K562 (cell line): ENCODE measurements at regions not wholly inside any gene's neighbourhood (a gene's known extent, or its start where the extent isn't known, plus 50 kb on each side); places are given as distances from the start of the nearest gene placed in this dataset.

ENCODE experiments used
- ATAC-seq: fragments of 200-7000 bp; cut with Tn5 transposase; 3 replicates; pipeline ENCODE4 v1.9.1; 2020; ENCODE audit warnings: moderate library complexity
- BruUV-seq: library from RNA; stranded (reverse); fragments of 400-500 nt; replicated peaks from 2 replicates; lab custom pipeline; 2021; lab: Mats Ljungman, UMichigan
- CTCF ChIA-PET: fragments of 300-600 bp; formaldehyde crosslinking; extraction: SDS; loops from one replicate; lab custom pipeline; 2021; ENCODE audit warnings: low intra/inter-chr PET ratio; lab: Yijun Ruan, JAX
- POLR2A ChIA-PET: fragments of 300-600, 350-650 bp; sonication (Branson Sonifier 250); formaldehyde crosslinking; extraction: SDS; loops from one replicate; lab custom pipeline; 2021; ENCODE audit warnings: antibody characterized with exemption, inconsistent platforms; lab: Yijun Ruan, JAX
- DNase-seq, 4 experiments: peaks; one replicate each; pipeline versions ENCODE4 v3.0.0 to v3.0.0-alpha.2; 2011 to 2018; ENCODE audit warnings: low spot score in 3 of 4, mixed read lengths in 3 of 4; ENCODE audit errors: extremely low read depth in 1 of 4
- FAIRE-seq: peaks from 2 replicates; lab custom pipeline; 2011; peaks lifted over from hg19 to GRCh38; lab: Jason Lieb, UNC
- H2AFZ ChIP-seq: 2 replicates; pipeline ENCODE4 v1.6.0; 2011; ENCODE audit warnings: low read depth, low read length, control low read depth, inconsistent platforms
- H3K27ac ChIP-seq: fragments of 200-600 bp; 3 replicates; pipeline ENCODE4 v1.8.0; 2011; ENCODE audit warnings: low read depth, mild to moderate bottlenecking, control low read depth, inconsistent platforms, low read length, moderate library complexity, mixed read lengths; ENCODE audit errors: extremely low read depth
- H3K27me3 ChIP-seq, 2 experiments: fragments of 300-600 bp in 1 of 2; 2 replicates in 1 of 2; 3 replicates in 1 of 2; pipeline versions ENCODE4 v1.6.0 to v1.8.0; 2011; ENCODE audit warnings: inconsistent platforms in 2 of 2, low read length in 2 of 2, mild to moderate bottlenecking in 1 of 2, mixed read lengths in 1 of 2, moderate library complexity in 1 of 2; ENCODE audit not compliant: control insufficient read depth in 2 of 2, insufficient read depth in 2 of 2
- H3K36me3 ChIP-seq: fragments of 300-600 bp; 3 replicates; pipeline ENCODE4 v1.8.0; 2011; ENCODE audit warnings: mild to moderate bottlenecking, low read length, inconsistent platforms; ENCODE audit not compliant: control insufficient read depth, insufficient read depth
- H3K4me1 ChIP-seq, 2 experiments: fragments of 200-600 bp in 1 of 2; replicated peaks in 1 of 2; 2 replicates in 1 of 2; 3 replicates in 1 of 2; pipeline versions ENCODE4 v1.5.1 to v1.8.0; 2011; ENCODE audit warnings: inconsistent platforms in 2 of 2, low read length in 2 of 2, mild to moderate bottlenecking in 1 of 2, mixed read lengths in 1 of 2, moderate library complexity in 1 of 2; ENCODE audit not compliant: control insufficient read depth in 2 of 2, insufficient read depth in 2 of 2
- H3K4me2 ChIP-seq: 2 replicates; pipeline ENCODE4 v1.6.1; 2011; ENCODE audit warnings: low read length, control low read depth, inconsistent platforms, mixed read lengths; ENCODE audit not compliant: insufficient read depth
- H3K4me3 ChIP-seq: fragments of 200-600 bp; sonication (generic), shearing (Covaris generic); 2 replicates; pipeline ENCODE4 v1.5.1; 2016; ENCODE audit warnings: control low read depth, inconsistent platforms
- H3K79me2 ChIP-seq: fragments of 200-600 bp; 3 replicates; pipeline ENCODE4 v1.8.0; 2011; ENCODE audit warnings: low read length, inconsistent platforms; ENCODE audit not compliant: control insufficient read depth, insufficient read depth
- H3K9ac ChIP-seq, 2 experiments: 2 replicates each; pipeline versions ENCODE4 v1.6.0 to v1.6.1; 2011; ENCODE audit warnings: low read depth in 2 of 2, low read length in 2 of 2, control low read depth in 1 of 2, inconsistent platforms in 1 of 2, mild to moderate bottlenecking in 1 of 2, mixed read lengths in 1 of 2; ENCODE audit not compliant: insufficient read depth in 1 of 2
- H3K9me1 ChIP-seq: one replicate; pipeline ENCODE4 v1.6.0; 2011; ENCODE audit warnings: inconsistent platforms, mild to moderate bottlenecking, low read length, moderate library complexity; ENCODE audit not compliant: control insufficient read depth, insufficient read depth
- H3K9me3 ChIP-seq: replicated peaks from 2 replicates; pipeline ENCODE4 v1.5.1; 2011; ENCODE audit warnings: low read depth, low read length, inconsistent platforms; ENCODE audit not compliant: control insufficient read depth, insufficient read depth
- H4K20me1 ChIP-seq: replicated peaks from 2 replicates; pipeline ENCODE4 v1.6.1; 2011; ENCODE audit warnings: low read length, inconsistent platforms, mixed read lengths; ENCODE audit not compliant: control insufficient read depth, insufficient read depth
- BRF1 ChIP-seq: IDR thresholded peaks from 3 replicates; pipeline ENCODE4 v1.6.1; 2011; ENCODE audit warnings: borderline replicate concordance, mild to moderate bottlenecking; ENCODE audit not compliant: insufficient read length; ENCODE audit errors: extremely low read depth
- CREB1 ChIP-seq, 2 experiments: sonication (generic) in 1 of 2; formaldehyde crosslinking in 1 of 2; IDR thresholded peaks; 2 replicates each; pipeline versions ENCODE4 v1.6.1 to v1.8.0; 2012 to 2022; ENCODE audit warnings: inconsistent platforms in 1 of 2, mild to moderate bottlenecking in 1 of 2, missing genetic modification reagents in 1 of 2, moderate library complexity in 1 of 2
- DACH1 ChIP-seq: fragments of 450-650 bp; IDR thresholded peaks from 2 replicates; pipeline ENCODE4 v1.6.1; 2018; ENCODE audit not compliant: partially characterized antibody
- FOXM1 ChIP-seq, 2 experiments: fragments of 450-650 bp in 1 of 2; sonication (generic) in 1 of 2; formaldehyde crosslinking in 1 of 2; IDR thresholded peaks; 2 replicates each; pipeline versions ENCODE4 v1.6.1 to v1.9.0; 2017 to 2022; ENCODE audit warnings: low read depth in 2 of 2, mild to moderate bottlenecking in 2 of 2, missing genetic modification reagents in 1 of 2, moderate library complexity in 1 of 2
- KLF13 ChIP-seq: fragments of 450-650 bp; IDR thresholded peaks from 2 replicates; pipeline ENCODE4 v1.6.1; 2016; ENCODE audit warnings: missing genetic modification characterization, low read depth, mild to moderate bottlenecking, missing compliant biosample characterization, moderate library complexity, borderline replicate concordance
- NFE2L1 ChIP-seq: fragments of 450-650 bp; IDR thresholded peaks from 2 replicates; pipeline ENCODE4 v1.6.1; 2016; ENCODE audit warnings: missing genetic modification characterization, low read depth, mild to moderate bottlenecking, missing compliant biosample characterization, moderate library complexity, borderline replicate concordance
- NFIX ChIP-seq: fragments of 250-450 bp; sonication (Bioruptor Pico); IDR thresholded peaks from 2 replicates; pipeline ENCODE4 v1.4.0; 2020; ENCODE audit warnings: low read depth, mild to moderate bottlenecking, moderate library complexity
- PATZ1 ChIP-seq: fragments of 250-450 bp; sonication (Bioruptor Pico); IDR thresholded peaks from 2 replicates; pipeline ENCODE4 v1.5.0; 2020; ENCODE audit warnings: mild to moderate bottlenecking, borderline replicate concordance
- POU5F1 ChIP-seq: fragments of 150-350 bp; IDR thresholded peaks from 2 replicates; pipeline ENCODE4 v1.6.1; 2014; ENCODE audit warnings: borderline replicate concordance, low read length, low read depth, mild to moderate bottlenecking; ENCODE audit not compliant: partially characterized antibody
- SMAD1 ChIP-seq: fragments of 150-350 bp; IDR thresholded peaks from 2 replicates; pipeline ENCODE4 v1.6.1; 2014; ENCODE audit warnings: low read length, low read depth; ENCODE audit not compliant: partially characterized antibody
- VEZF1 ChIP-seq: fragments of 200-800 bp; sonication (Bioruptor generic); IDR thresholded peaks from 2 replicates; pipeline ENCODE4 v1.6.1; 2017; ENCODE audit warnings: missing genetic modification characterization, missing compliant biosample characterization
- ZNF197 ChIP-seq: fragments of 200-800 bp; sonication (Bioruptor generic); IDR thresholded peaks from 2 replicates; pipeline ENCODE4 v1.6.1; 2016; ENCODE audit warnings: low read depth, missing genetic modification characterization, missing compliant biosample characterization
- ZNF224 ChIP-seq: sonication (generic); formaldehyde crosslinking; IDR thresholded peaks from 2 replicates; pipeline ENCODE4 v1.8.0; 2022; ENCODE audit warnings: mild to moderate bottlenecking, missing genetic modification reagents
- ZNF253 ChIP-seq: fragments of 250-450 bp; sonication (Bioruptor Pico); conservative IDR thresholded peaks from 2 replicates; pipeline ENCODE4 v1.6.1; 2021; ENCODE audit warnings: mild to moderate bottlenecking
- ZNF764 ChIP-seq: fragments of 250-450 bp; sonication (Bioruptor Pico); IDR thresholded peaks from 2 replicates; pipeline ENCODE4 v1.4.0; 2020; ENCODE audit warnings: low read depth, mild to moderate bottlenecking, moderate library complexity
- WGBS: fragments of 100-300 bp; shearing (Covaris generic); methylation state at CpG from one replicate; pipeline ENCODE4 v1.1.6; 2016; ENCODE audit warnings: low coverage, mixed read lengths; ENCODE audit not compliant: insufficient coverage; ENCODE audit errors: missing lambda C conversion rate; 5-methylcytosine and 5-hydroxymethylcytosine counted together
- in situ Hi-C: fragments of 300-500 bp; cut with MboI; formaldehyde crosslinking; loops from 4 replicates; pipeline ENCODE4 v1.15.0; 2018; ENCODE audit warnings: inconsistent platforms, mixed read lengths
- intact Hi-C: fragments of 100-400 bp; cut with micrococcal nuclease; formaldehyde crosslinking; loops from 2 replicates; pipeline ENCODE4 v1.14.2; 2022

- H2AFZ ChIP-seq, result no peak overlapping the region
- H3K79me2 ChIP-seq, result no peaks in the 10 kb centered on the region
- no peak overlapping the region for H3K4me3 ChIP-seq
- H3K9me3 ChIP-seq, result no peaks in the 10 kb centered on the region
- H3K4me1 ChIP-seq, result no peaks in the 10 kb centered on the region
- H3K9me1 ChIP-seq, result no peaks in the 10 kb centered on the region
- TF ChIP-seq ZNF197 (CRISPR knock-in tag) (no peak), DACH1 (no peak), PATZ1 (CRISPR knock-in tag) (no peak), ZNF253 (no peak), SMAD1 (no peak), BRF1 (no peak), POU5F1 (no peak), KLF13 (tag) (no peak), CREB1 (IDR thresholded peaks at IDR 0.05) (no peak), CREB1 (CRISPR knock-in tag; IDR thresholded peaks at IDR 0.05) (no peak), ZNF764 (CRISPR knock-in tag) (no peak), NFIX (CRISPR knock-in tag) (no peak), ZNF224 (CRISPR knock-in tag) (no peak), VEZF1 (CRISPR knock-in tag) (no peak), FOXM1 (IDR thresholded peaks at IDR 0.05; ENCODE audit: low read depth) (no peak), FOXM1 (CRISPR knock-in tag; IDR thresholded peaks at IDR 0.05; ENCODE audit: low read depth) (no peak), NFE2L1 (no peak)
- in situ Hi-C loops (no loop called here), intact Hi-C loops (no loop called here)
- H3K4me2 ChIP-seq, result no peak overlapping the region
- H3K27ac ChIP-seq, result no peak overlapping the region
- ATAC-seq (no peak), DNase-seq (no peak), FAIRE-seq (no peak)
- ChIA-PET CTCF (no interaction called here), POLR2A (no interaction called here)
- no peaks in the 10 kb centered on the region for H3K36me3 ChIP-seq
- no TSS peak for BruUV-seq
- 0% methylated on average over 5 of the region's 5 CpGs for WGBS
- H3K27me3 ChIP-seq, result no peaks in the 10 kb centered on the region
- H4K20me1 ChIP-seq, result no peaks in the 10 kb centered on the region
- H3K9ac ChIP-seq, result no peak overlapping the region
Measured at GRCh38 chr5:97443740-97444139, 260.7 kb upstream of the RIOK2 start.
